ENCODE measurements at regions not wholly inside any gene's neighbourhood (a gene's known extent, or its start where the extent isn't known, plus 50 kb on each side); places are given as distances from the start of the nearest gene placed in this dataset.

DNA sequence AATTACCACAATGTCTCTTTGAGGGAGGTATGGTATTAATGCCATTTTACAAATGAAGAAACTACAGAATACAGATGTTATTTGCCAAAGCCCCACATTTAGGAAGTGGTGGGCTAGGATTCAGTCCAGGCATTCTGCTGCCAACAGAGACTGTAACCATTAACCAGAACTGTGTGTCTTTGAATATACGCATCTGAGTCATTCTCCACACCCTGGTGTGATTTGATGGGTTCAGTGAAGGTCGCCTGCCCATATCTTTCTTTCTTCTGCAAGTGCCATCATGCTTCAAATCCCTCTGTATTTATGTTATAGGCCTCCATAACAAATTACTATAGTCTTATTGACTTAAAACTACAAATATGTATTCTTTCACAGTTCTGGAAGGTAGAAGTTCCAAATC lies 479.0 kb upstream of the DCC start:
- TF ChIP-seq, protein P1, sequence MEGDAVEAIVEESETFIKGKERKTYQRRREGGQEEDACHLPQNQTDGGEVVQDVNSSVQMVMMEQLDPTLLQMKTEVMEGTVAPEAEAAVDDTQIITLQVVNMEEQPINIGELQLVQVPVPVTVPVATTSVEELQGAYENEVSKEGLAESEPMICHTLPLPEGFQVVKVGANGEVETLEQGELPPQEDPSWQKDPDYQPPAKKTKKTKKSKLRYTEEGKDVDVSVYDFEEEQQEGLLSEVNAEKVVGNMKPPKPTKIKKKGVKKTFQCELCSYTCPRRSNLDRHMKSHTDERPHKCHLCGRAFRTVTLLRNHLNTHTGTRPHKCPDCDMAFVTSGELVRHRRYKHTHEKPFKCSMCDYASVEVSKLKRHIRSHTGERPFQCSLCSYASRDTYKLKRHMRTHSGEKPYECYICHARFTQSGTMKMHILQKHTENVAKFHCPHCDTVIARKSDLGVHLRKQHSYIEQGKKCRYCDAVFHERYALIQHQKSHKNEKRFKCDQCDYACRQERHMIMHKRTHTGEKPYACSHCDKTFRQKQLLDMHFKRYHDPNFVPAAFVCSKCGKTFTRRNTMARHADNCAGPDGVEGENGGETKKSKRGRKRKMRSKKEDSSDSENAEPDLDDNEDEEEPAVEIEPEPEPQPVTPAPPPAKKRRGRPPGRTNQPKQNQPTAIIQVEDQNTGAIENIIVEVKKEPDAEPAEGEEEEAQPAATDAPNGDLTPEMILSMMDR (conservative IDR thresholded peaks at IDR 0.05; ENCODE audit: low read length) = no peak
- TF ChIP-seq EZH2phosphoT487 (IDR thresholded peaks at IDR 0.05; ENCODE audit: borderline replicate concordance, low read depth, low read length) = no peak

All from OCI-LY7 (cell line).